DMS53 treated with DMSO at 0.1 percent for 48 hours (cell line): ENCODE measurements at regions not wholly inside any gene's neighbourhood (a gene's known extent, or its start where the extent isn't known, plus 50 kb on each side); places are given as distances from the start of the nearest gene placed in this dataset.

Experiments
- DNase-seq: peaks from one replicate; lab custom pipeline; 2025; ENCODE audit not compliant: unreplicated experiment; lab: John Stamatoyannopoulos, UW

DNA sequence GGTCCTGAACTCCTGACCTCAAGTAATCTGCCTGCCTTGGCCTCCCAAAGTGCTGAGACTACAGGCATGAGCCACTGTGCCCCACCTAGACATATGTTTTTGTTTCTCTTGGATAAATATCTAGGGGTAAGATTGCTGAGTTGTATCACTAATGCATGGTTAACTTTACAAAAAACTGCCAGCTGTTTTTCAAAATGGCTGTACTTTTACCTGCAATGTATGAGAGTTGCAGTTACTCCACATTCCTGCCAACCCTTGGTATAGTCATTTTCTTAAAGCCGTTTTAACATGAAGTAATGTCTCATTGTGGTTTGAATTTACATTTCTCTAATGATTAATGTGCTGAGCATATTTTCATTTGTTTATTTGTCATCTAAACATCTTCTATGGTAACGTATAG lies 289.7 kb downstream of the UTRN start:
- DNase-seq: no peak

DNA sequence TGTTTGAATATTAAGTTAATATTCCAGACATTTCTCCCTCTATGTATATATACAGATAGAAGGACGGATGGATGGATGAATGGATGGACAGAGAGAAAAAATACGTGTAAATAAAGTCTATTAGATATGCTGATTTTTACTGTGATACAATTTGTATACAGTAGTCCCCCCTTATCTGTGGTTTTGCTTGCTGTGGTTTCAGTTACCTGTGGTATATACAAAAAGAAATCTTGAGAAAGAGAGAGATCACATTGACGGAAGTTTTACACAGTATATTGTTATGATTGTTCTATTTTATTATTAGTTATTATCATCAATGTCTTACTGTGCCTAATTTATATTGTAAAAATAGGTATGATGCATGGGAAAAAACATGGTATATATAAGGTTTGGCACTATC lies 290.2 kb downstream of the UTRN start:
- DNase-seq: no peak

DNA sequence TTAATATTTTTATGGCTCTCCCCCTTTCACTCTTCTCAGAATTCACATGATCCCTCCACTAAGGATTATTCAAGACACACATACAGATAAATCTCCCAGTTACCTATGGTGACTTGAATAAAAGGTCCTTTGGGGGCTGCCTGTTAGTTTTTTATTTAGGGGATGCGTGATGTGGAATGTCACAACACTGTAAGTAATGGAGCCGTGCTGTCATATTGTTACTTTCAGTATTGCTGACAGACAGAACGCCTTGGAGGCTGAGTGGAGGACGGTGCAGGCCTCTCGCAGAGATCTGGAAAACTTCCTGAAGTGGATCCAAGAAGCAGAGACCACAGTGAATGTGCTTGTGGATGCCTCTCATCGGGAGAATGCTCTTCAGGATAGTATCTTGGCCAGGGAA lies 291.7 kb downstream of the UTRN start:
- DNase-seq: no peak

DNA sequence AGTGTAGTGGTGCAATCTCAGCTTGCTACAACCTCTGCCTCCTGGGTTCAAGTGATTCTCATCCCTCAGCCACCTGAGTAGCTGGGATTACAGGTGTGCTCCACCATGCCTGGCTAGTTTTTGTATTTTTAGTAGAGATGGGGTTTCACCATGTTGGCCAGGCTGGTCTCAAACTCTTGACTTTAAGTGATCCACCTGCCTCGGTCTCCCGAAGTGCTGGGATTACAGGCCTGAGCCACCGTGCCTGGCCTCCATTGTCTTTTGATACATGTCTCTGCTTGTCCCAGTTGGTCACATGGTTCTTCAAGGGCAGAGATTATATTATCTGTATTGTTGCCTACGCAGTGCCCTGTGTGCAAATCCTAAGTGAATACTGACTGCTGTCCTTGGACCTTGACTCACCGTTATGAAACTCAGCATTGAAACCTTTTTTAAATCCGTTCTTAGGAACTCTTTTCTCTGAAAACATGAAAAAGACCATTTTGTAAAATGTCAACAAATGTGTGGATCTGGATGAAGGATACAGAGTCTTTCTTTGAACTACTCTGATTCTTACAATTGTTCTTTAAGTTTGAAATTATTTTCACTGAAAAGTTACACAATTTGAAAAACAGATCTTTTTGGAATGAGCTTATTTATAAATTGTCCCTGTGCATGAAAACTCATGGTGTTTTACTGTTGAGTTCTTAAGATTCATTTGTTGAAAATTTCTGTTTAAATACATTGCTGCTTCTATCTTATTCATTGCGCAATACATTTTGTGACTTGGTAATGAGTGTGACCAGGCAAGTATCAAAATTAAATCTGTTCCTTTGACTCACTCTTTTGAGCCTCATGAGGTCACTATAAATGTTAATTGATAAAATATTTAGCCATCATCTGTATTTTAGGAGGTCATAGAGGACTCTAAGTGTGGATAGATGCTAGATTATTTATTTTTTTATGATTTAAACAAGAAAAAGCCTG lies 293.5 kb downstream of the UTRN start:
- DNase-seq: no peak

DNA sequence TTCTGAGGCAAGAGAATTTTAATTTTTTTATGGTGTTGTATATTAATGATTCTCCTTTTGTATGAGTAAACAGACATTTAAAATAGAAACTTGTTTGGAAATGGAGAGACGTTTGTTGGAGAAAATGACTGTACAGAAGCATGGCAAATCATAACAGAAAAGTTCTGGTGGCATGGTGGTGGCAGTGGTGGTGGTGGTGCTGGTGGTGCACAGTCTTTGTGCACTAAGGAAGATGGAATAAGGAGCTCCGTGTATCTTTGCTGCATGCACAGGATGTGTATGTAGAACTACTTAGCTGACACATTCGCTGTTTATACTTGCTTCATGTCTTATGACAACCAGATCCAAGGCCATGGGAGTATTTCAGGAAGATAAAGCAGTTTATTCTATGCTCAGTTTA lies 294.9 kb downstream of the UTRN start:
- no peak for DNase-seq

DNA sequence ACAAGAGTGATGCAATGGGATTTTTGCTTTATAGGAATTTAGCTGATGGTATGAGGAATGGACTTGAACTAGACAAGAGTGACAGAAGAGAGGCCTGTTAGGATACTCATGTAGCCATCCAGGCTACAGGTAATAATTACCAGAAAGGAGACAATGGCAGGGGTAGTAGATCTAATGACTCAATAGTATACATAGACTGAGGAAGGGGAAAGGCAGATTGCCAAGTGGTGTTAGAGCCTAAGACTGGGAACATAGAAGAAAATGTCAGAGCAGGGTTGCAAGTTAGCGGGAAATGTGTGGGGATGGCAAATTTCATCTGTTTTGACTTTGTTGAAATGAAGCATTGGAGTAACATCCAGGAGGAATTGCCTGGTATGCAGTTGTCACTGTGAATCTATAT lies 295.6 kb downstream of the UTRN start:
- DNase-seq: no peak

DNA sequence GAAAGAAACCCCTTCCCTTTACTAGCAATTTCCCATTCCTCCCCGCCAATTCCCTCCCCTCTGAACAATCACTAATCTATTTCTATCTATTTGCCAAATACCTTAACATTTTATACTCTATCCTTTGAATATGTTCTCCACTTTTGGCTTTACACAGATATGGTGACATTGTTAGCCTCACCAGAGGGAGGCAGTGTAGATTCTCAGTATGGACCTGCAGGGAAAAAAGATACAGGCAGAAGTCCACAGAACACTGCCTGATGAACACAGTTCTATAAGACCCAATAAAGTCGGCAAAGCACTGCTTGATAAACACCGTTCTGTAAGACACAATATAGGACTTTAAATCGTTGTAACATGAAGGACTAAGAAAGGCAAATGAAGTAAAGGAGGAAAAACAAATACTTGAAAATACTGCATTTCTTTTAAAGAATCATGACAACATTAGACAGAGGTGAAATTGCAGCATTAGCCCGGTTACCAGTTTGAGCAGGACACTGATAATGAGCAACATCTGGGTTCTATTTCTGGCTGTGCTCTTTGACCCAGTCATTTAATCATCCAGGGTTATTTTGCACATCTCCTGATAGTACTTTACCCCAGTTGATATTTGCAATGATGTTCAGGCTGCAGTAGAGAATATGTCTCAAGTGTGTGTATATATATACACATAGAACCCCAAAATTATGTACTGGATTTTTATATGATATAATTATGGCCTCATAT lies 296.8 kb downstream of the UTRN start:
- DNase-seq: peak; percentile 1

DNA sequence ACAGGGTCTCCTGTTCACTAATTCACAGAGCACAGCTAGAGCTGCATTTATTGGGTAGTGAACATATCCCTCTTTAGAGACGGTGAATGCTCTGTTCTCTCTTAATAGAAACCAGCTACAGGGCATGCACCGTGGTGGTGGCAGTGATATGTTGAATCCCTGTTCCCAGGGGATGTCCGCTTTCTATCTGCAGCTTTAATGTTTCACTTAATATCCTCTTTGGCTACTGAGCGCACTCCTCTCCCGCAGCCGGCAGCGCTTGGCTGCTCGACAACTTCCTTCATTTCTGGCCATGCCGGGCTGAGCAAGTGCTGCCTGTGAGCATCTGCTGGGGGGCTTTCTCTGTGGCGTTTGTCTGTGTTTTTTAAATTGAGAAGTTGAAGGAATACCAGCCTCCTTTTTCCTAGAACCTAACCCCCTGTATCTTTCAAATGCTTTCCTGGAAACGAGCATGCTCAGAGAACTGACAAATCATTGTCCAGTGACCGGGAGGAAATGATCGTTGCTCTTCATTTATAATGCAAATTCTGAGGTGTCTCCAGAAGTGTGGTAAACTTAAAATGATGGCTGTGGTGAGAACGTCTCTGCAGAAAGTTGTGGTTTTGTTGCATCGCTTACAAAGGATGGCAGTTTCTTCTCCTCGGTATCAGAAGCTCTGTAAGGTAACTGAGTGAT lies 297.9 kb downstream of the UTRN start:
- DNase-seq: no peak

DNA sequence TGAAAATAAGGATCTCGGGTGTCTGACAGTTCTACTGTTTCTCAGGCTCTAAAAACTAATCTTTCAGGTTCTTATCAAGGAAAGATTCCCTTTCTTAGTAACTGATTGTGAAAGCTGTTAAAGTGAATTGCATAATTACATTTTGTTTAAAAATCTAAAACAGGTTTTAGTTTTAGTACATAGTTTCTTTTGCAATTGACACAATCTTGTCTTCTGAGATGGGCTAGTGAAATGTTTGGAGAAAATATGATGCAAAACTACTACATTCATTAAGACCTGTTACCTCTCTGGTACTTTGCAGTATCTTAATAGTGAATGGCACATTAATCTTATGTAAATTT lies 298.4 kb downstream of the UTRN start:
- DNase-seq: no peak

DNA sequence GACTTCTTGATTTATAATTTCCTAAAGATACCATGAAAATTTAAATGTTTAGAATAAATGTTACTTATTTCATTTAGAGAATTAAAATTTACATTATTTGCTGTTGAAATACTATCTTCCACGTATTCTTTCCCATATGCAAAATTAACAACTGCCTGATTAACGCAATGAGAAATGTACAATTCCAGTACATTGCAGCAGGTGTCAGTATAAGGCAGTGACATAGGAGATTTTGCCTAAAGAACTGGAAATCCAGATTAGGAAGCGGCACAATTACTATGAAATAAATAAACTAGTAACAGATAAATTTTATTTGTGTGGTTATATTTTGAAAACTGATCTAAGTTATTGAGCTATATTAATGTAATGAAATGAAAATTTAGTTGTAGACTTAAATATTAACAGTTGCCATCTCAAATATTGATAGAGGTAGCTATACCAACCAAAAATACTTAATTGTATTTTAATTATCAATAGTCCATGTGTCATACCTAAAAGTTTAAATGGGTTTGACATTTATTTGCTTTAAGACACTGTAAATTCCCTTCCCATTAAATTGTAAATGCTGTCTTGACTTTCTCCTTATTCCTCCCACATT lies 300.2 kb downstream of the UTRN start:
- peak; percentile 15 for DNase-seq

DNA sequence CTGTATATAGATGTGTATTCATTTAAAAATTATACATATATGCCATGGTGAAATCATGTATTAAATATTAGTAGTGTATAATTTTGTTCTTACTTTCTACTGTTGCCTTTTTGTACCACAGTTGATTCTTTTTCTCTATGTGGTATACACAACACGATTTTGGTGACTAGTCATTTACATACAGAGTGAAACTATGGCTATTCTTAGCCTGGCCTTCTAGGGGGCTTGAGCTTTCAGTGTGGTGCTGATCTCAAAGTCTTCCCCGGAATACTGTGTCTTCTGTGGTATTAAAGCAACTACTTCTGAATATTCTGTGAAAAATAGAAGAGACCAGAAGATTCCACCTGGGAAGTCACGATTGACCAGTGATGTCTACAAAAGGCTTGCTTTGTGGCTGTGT lies 301.9 kb downstream of the UTRN start:
- DNase-seq: no peak

DNA sequence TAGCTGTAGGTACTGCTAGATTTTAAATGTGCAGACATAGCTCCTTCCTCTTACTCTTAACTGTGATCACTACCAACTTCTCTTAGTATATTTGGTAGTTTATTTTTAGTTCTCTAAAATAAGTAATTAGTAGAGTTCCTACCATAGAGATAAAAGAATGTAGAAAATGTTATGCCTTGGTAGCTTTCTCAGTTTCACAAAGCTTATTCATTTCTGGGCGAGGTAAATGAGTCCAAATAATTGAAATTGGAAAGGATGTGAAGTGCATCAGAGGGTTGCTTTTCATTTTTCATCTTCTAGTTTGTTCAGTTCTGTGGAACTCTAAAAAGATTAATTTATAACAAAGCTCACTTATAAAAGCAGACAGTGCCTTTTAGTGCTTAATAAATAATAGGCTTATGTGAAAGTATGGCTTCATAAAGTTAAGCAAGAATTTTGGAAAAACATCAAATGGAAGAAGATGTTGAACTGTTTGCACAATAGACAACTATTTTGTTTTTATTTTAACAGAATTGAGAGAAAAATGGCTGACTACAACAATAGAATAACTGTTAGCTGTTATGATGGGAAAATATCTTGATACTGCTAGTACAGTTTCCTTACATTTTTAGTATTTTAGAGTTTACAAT lies 303.7 kb downstream of the UTRN start:
- no peak for DNase-seq

DNA sequence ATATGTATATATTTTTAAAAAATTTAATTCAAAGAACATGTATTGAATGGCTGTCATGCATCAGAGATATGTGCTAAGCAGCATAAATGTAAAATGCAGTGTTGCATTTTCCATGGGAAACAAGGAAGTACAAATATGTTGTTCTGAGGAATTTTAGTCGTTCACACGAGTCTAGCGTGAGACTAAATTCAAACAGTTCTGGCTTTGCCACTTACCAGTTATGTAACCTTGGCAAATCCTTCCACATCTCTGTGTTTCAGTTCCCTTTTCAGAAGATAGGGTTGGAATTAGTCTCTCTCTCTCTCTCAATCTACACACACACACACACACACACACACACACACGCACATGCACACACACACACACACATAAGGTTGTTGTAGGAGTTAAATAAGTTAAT lies 305.4 kb downstream of the UTRN start:
- DNase-seq: no peak

DNA sequence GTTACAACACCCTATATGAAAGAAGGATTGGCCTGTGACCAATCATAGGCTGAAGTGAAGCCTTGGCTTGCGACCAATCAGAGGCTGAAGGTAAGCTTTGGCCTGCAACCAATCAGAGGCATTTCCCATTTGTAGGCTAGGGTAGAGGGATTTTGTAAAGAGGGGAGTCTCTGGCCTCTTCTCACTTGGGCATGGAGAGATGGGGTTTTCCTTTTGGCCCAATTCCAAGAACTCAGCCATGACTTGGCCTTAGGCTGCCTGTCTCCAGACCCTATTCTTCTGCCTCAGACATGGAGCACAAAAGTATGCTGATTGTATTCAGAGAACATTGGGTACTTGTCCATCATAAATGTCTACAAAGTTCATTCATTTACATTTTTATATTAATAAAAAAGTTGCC lies 308.3 kb downstream of the UTRN start:
- DNase-seq: no peak

DNA sequence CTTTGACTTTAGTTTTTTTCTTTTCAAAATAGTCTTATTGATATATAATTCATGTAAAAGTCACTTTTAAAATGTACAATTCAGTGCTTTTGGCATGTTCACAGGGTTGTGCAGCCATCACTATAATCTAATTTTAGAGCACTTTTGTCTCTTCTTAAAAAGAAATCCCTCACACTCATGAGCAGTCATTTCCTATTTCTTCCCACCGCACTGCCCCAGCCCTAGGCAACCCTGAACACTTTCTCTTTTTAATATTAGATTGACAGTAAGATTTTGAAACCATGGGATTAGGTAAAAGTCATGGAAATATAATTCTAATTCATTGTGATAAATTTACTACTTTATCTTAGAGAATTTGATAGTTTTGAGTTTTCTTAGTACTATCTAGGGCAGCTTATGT lies 309.4 kb downstream of the UTRN start:
- no peak for DNase-seq

DNA sequence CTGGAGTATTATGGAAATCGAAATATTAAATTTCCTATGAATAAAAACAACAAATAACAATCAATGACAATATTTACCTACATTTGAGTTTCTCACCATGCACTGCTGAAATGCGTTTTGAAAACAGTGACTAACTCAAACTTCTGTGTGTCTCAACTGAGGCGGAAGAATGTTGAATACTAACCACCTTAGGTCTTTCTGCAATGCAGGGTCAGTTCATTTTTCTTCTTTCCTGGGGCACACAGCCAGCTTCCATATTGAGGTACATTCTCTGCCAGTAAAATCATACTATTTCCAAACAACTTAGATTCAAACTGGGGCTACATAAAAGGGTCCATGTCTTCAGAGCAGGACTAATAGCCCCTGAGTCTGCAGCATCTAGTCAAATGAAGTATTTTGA lies 310.1 kb downstream of the UTRN start:
- no peak for DNase-seq

DNA sequence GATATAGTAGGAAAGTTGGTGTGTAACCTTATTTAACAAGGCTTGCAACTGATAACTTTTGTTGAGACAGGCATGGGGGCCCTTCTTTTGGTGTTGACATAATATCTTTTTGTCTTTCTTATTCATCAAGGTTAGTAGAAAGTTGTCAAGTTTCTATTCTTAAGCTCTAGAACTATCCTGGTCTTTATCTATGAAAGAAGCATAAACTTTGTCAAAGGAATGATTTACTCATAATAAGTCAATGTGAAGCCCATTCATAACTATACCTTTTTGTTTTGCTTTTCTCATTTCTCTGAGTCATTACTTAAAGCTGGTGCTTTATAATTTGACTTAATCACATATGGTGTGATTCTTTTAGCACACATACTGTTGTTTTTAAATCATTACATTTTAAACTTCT lies 312.4 kb downstream of the UTRN start:
- no peak for DNase-seq

DNA sequence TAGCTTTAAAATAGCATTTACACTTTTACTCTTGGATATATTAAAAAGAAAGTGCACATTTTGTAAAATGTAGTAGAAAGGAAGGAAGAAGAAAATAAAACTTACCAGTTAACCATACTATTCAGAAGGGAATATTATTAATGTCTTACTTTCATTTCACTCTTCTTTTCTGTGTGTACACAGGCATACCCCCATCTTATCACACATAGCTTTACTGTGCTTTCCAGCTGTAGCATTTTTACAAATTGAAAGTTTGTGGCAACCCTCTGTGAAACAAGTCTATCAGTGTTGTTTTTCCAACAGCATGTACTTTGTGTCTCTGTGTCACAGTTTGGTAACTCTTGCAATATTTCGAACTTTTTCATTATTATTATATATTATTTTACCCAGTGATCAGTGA lies 314.5 kb downstream of the UTRN start:
- no peak for DNase-seq

DNA sequence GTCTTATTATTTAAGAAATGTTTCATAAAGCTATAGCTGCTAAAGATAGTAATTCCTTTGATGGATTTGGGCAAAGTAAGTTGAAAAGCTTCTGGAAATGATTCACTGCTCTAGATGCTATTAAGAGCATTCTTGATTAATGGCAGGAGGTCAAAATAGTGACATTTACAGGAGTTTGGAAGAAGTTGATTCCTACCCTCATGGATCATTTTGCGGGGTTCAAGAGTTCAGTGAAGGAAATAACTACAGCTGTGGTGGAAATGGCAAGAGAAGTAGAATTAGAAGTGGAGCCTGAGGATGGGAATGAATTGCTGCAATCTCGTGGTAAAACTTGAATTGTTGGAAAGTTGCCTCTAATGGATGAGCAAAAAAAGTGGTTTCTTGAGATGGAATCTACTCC lies 316.1 kb downstream of the UTRN start:
- DNase-seq: no peak

DNA sequence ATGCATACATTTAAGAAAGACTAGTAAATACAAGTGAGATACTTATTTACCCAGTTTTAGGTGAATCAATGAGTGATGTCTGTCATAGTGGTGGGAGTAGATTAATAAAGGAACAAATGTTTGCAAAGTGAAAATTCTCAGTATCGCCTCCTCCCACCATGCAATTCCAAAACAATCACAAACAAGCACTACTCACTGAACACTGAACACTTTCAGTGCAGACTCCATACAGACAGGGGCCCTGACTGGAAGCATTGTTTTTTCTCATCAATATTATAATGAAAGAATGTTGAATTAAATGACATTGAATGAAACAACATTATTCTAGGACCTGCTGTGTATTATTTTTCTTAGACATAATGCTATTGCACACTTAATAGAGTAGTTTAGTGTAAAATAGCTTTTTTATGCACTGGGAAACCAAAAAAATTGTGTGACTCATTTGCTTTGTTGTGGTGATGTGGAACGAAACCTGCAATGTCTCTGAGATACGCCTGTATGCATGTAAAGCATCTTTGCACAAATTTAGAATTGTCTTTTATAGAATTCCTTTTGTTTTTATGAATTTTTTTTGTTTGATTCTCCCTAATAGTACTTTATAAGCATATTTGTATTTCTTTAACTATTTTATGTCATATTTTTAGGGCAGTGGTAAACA lies 317.5 kb downstream of the UTRN start:
- no peak for DNase-seq

DNA sequence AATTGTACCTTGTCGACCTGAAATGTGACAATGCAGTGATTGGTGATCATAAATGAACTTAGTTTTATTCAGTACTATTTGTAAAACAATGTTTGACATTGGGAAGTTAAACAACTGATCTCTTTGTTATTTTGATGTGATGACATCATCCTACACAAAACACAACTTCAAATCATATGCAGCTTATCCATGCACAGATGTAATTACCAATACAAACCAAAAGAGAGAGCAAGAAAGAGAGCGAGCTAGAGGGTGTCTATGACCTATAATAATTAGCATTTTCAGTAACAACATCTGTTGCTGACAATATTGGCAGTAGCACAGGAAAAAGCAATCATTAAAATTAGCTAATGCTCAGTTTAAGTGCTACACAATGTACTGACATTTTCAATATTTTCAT lies 320.9 kb downstream of the UTRN start:
- DNase-seq: no peak
